K562 (cell line): ENCODE measurements at regions not wholly inside any gene's neighbourhood (a gene's known extent, or its start where the extent isn't known, plus 50 kb on each side); places are given as distances from the start of the nearest gene placed in this dataset.

Experiments used
- BDP1 ChIP-seq: IDR thresholded peaks from 3 replicates; pipeline ENCODE4 v1.6.1; 2011; ENCODE audit not compliant: insufficient read length, insufficient read depth
- CTCF ChIP-seq, 3 experiments: IDR thresholded peaks in 2 of 3; conservative IDR thresholded peaks in 1 of 3; 2 replicates each; pipeline ENCODE4 v1.5.1; 2011 to 2012; ENCODE audit warnings: low read length in 3 of 3, mild to moderate bottlenecking in 3 of 3, control low read depth in 2 of 3, improper control_type of control experiment in 1 of 3, inconsistent platforms in 1 of 3, low read depth in 1 of 3, mixed read lengths in 1 of 3, moderate library complexity in 1 of 3; ENCODE audit not compliant: insufficient read depth in 2 of 3
- E2F6 ChIP-seq, 2 experiments: IDR thresholded peaks; 2 replicates each; pipeline ENCODE4 v1.6.1; 2011; ENCODE audit warnings: borderline replicate concordance in 1 of 2, control low read depth in 1 of 2, low read depth in 1 of 2, low read length in 1 of 2, mild to moderate bottlenecking in 1 of 2, mixed read lengths in 1 of 2, moderate library complexity in 1 of 2; ENCODE audit not compliant: insufficient read depth in 1 of 2, insufficient read length in 1 of 2, poor library complexity in 1 of 2, severe bottlenecking in 1 of 2; ENCODE audit errors: extremely low read depth in 1 of 2
- EHMT2 ChIP-seq: fragments of 450-650 bp; IDR thresholded peaks from 2 replicates; pipeline ENCODE4 v1.6.1; 2018; ENCODE audit warnings: antibody characterized with exemption
- L3MBTL2 ChIP-seq: fragments of 450-650 bp; IDR thresholded peaks from 2 replicates; pipeline ENCODE4 v1.6.1; 2016; ENCODE audit warnings: mild to moderate bottlenecking, moderate library complexity
- LCOR ChIP-seq: sonication (generic); formaldehyde crosslinking; IDR thresholded peaks from 2 replicates; pipeline ENCODE4 v1.8.0; 2022; ENCODE audit warnings: mild to moderate bottlenecking, missing genetic modification reagents
- NR2C2 ChIP-seq, 2 experiments: fragments of 200-800 bp in 1 of 2; sonication (Bioruptor generic) in 1 of 2; sonication (generic) in 1 of 2; formaldehyde crosslinking in 1 of 2; IDR thresholded peaks; 2 replicates each; pipeline versions ENCODE4 v1.6.1 to v1.8.0; 2016 to 2022; ENCODE audit warnings: mild to moderate bottlenecking in 1 of 2, missing compliant biosample characterization in 1 of 2, missing genetic modification characterization in 1 of 2, missing genetic modification reagents in 1 of 2
- RNF2 ChIP-seq: sonication (generic); IDR thresholded peaks from 2 replicates; pipeline ENCODE4 v1.6.1; 2016
- SFPQ ChIP-seq: fragments of 200-400 bp; formaldehyde crosslinking; IDR thresholded peaks from 2 replicates; pipeline ENCODE4 v1.6.1; 2017; ENCODE audit warnings: mild to moderate bottlenecking, low read depth, low read length, moderate library complexity
- STAG1 ChIP-seq: sonication (generic); formaldehyde crosslinking; IDR thresholded peaks from 2 replicates; pipeline ENCODE4 v1.5.0; 2020; ENCODE audit warnings: missing genetic modification reagents, borderline replicate concordance
- ZBTB1 ChIP-seq: sonication (generic); formaldehyde crosslinking; IDR thresholded peaks from 2 replicates; pipeline ENCODE4 v1.8.1; 2023; ENCODE audit warnings: missing genetic modification reagents, low read depth, mild to moderate bottlenecking, borderline replicate concordance
- ZNF444 ChIP-seq: fragments of 250-450 bp; sonication (Bioruptor Pico); IDR thresholded peaks from 2 replicates; pipeline ENCODE4 v1.4.0; 2020; ENCODE audit warnings: mild to moderate bottlenecking, moderate library complexity
- ZNF586 ChIP-seq: fragments of 450-650 bp; formaldehyde crosslinking; conservative IDR thresholded peaks from 2 replicates; pipeline ENCODE4 v1.4.0; 2020; ENCODE audit warnings: mild to moderate bottlenecking, moderate library complexity
- TF ChIP-seq, protein P1 (sequence below): sonication (generic); formaldehyde crosslinking; IDR thresholded peaks from 2 replicates; pipeline ENCODE4 v1.8.1; 2023; ENCODE audit warnings: mild to moderate bottlenecking, missing genetic modification reagents
- TF ChIP-seq, protein P2 (sequence below): IDR thresholded peaks from 2 replicates; pipeline ENCODE4 v1.6.1; 2011; ENCODE audit not compliant: insufficient read length; ENCODE audit errors: extremely low read depth
- TF ChIP-seq, protein P3 (sequence below): sonication (generic); formaldehyde crosslinking; IDR thresholded peaks from 2 replicates; pipeline ENCODE4 v1.8.0; 2022; ENCODE audit warnings: mild to moderate bottlenecking, missing genetic modification reagents

- TF ChIP-seq NR2C2 (CRISPR knock-in tag; IDR thresholded peaks at IDR 0.05) (no peak), NR2C2 (tag; IDR thresholded peaks at IDR 0.05) (peak; percentile 31; the same call in 1 of the 2 replicates), LCOR (CRISPR knock-in tag) (no peak), EHMT2 (no peak), STAG1 (peak; percentile 46; the same call in 1 of the 2 replicates), L3MBTL2 (peak; percentile 46; the same call in 1 of the 2 replicates), E2F6 (IDR thresholded peaks at IDR 0.05; ENCODE audit: borderline replicate concordance in 1 of 2, extremely low read depth in 1 of 2, insufficient read depth in 1 of 2, insufficient read length in 1 of 2, low read depth in 1 of 2, low read length in 1 of 2, poor library complexity in 1 of 2, severe bottlenecking in 1 of 2) (peak in 1 of 2 experiments; percentile 47), CTCF (IDR thresholded peaks at IDR 0.05 in 2 of 3, conservative IDR thresholded peaks at IDR 0.05 in 1 of 3; ENCODE audit: insufficient read depth in 2 of 3, low read depth in 1 of 3, low read length in 3 of 3) (peak; percentile 79 to 84 (median 80)), BDP1 (no peak), ZNF444 (CRISPR knock-in tag) (no peak), ZBTB1 (CRISPR knock-in tag) (no peak), RNF2 (no peak), ZNF586 (CRISPR knock-in tag) (no peak), SFPQ (no peak)
- TF ChIP-seq, protein P1, sequence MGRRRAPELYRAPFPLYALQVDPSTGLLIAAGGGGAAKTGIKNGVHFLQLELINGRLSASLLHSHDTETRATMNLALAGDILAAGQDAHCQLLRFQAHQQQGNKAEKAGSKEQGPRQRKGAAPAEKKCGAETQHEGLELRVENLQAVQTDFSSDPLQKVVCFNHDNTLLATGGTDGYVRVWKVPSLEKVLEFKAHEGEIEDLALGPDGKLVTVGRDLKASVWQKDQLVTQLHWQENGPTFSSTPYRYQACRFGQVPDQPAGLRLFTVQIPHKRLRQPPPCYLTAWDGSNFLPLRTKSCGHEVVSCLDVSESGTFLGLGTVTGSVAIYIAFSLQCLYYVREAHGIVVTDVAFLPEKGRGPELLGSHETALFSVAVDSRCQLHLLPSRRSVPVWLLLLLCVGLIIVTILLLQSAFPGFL (CRISPR knock-in tag) = no peak
- TF ChIP-seq, protein P2, sequence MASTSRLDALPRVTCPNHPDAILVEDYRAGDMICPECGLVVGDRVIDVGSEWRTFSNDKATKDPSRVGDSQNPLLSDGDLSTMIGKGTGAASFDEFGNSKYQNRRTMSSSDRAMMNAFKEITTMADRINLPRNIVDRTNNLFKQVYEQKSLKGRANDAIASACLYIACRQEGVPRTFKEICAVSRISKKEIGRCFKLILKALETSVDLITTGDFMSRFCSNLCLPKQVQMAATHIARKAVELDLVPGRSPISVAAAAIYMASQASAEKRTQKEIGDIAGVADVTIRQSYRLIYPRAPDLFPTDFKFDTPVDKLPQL = no peak
- TF ChIP-seq, protein P3, sequence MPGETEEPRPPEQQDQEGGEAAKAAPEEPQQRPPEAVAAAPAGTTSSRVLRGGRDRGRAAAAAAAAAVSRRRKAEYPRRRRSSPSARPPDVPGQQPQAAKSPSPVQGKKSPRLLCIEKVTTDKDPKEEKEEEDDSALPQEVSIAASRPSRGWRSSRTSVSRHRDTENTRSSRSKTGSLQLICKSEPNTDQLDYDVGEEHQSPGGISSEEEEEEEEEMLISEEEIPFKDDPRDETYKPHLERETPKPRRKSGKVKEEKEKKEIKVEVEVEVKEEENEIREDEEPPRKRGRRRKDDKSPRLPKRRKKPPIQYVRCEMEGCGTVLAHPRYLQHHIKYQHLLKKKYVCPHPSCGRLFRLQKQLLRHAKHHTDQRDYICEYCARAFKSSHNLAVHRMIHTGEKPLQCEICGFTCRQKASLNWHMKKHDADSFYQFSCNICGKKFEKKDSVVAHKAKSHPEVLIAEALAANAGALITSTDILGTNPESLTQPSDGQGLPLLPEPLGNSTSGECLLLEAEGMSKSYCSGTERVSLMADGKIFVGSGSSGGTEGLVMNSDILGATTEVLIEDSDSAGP (CRISPR knock-in tag) = no peak
Observed at GRCh38 chr2:241950413-241951315, 81.1 kb downstream of the RTP5 start (continued).
